ENCODE measurements at regions not wholly inside any gene's neighbourhood (a gene's known extent, or its start where the extent isn't known, plus 50 kb on each side); places are given as distances from the start of the nearest gene placed in this dataset.

GRCh38 chr3:76551739-76552138 is 488.2 kb upstream of the ROBO2 start:
- intact Hi-C loops (cut with DNase I; ENCODE audit: low total_unique reads) (no loop called here), in situ Hi-C loops (cut with MboI; ENCODE audit: low sequenced_read_pairs in 4 of 4) (no loop called here)
- Histone ChIP-seq H3K36me3 (no peaks in the 10 kb centered on the region), H3K4me1 (no peaks in the 10 kb centered on the region), H3K27ac (no peak overlapping the region), H3K9me3 (no peaks in the 10 kb centered on the region), H3K4me3 (no peak overlapping the region), H3K27me3 (no peaks in the 10 kb centered on the region)
- no peak for DNase-seq
- TF ChIP-seq POLR2A (IDR thresholded peaks at IDR 0.05) (no peak), CTCF (IDR thresholded peaks at IDR 0.05 in 4 of 5, conservative IDR thresholded peaks at IDR 0.05 in 1 of 5) (no peak)
- no peak for ATAC-seq

GRCh38 chr3:76552653-76553052 is 487.2 kb upstream of the ROBO2 start:
- TF ChIP-seq POLR2A (IDR thresholded peaks at IDR 0.05) (no peak), CTCF (IDR thresholded peaks at IDR 0.05 in 4 of 5, conservative IDR thresholded peaks at IDR 0.05 in 1 of 5) (no peak)
- Histone ChIP-seq H3K4me3 (no peak overlapping the region), H3K9me3 (no peaks in the 10 kb centered on the region), H3K27me3 (no peaks in the 10 kb centered on the region), H3K36me3 (no peaks in the 10 kb centered on the region), H3K27ac (no peak overlapping the region), H3K4me1 (no peaks in the 10 kb centered on the region)
- ATAC-seq = no peak
- no peak for DNase-seq
- in situ Hi-C loops (cut with MboI; ENCODE audit: low sequenced_read_pairs in 4 of 4) = no loop called here
- intact Hi-C loops (cut with DNase I; ENCODE audit: low total_unique reads) = no loop called here

GRCh38 chr3:76554707-76555106 is 485.2 kb upstream of the ROBO2 start:
- H3K27ac ChIP-seq = no peak overlapping the region
- H3K27me3 ChIP-seq = no peaks in the 10 kb centered on the region
- no peaks in the 10 kb centered on the region for H3K9me3 ChIP-seq
- ATAC-seq (no peak), DNase-seq (no peak)
- H3K4me3 ChIP-seq = no peak overlapping the region
- intact Hi-C loops (cut with DNase I; ENCODE audit: low total_unique reads) = no loop called here
- no peaks in the 10 kb centered on the region for H3K36me3 ChIP-seq
- in situ Hi-C loops (cut with MboI; ENCODE audit: low sequenced_read_pairs in 4 of 4) = no loop called here
- no peaks in the 10 kb centered on the region for H3K4me1 ChIP-seq
- TF ChIP-seq CTCF (IDR thresholded peaks at IDR 0.05 in 4 of 5, conservative IDR thresholded peaks at IDR 0.05 in 1 of 5) = no peak
- TF ChIP-seq POLR2A (IDR thresholded peaks at IDR 0.05) = no peak

- Histone ChIP-seq H3K4me3 (no peak overlapping the region), H3K9me3 (no peaks in the 10 kb centered on the region), H3K36me3 (no peaks in the 10 kb centered on the region), H3K27ac (no peak overlapping the region), H3K4me1 (no peaks in the 10 kb centered on the region), H3K27me3 (no peaks in the 10 kb centered on the region)
- no peak for ATAC-seq
- in situ Hi-C loops (cut with MboI; ENCODE audit: low sequenced_read_pairs in 4 of 4) = no loop called here
- TF ChIP-seq CTCF (IDR thresholded peaks at IDR 0.05 in 4 of 5, conservative IDR thresholded peaks at IDR 0.05 in 1 of 5) = no peak
- no peak for TF ChIP-seq POLR2A (IDR thresholded peaks at IDR 0.05)
- DNase-seq = no peak
- intact Hi-C loops (cut with DNase I; ENCODE audit: low total_unique reads) = no loop called here
Observed at GRCh38 chr3:76561494-76562236, 478.2 kb upstream of the ROBO2 start.
